A549 (cell line): ENCODE measurements at regions not wholly inside any gene's neighbourhood (a gene's known extent, or its start where the extent isn't known, plus 50 kb on each side); places are given as distances from the start of the nearest gene placed in this dataset.

ENCODE experiments used
- ATAC-seq, 2 experiments: fragments of 200-7000 bp in 1 of 2; fragments of >200 bp in 1 of 2; cut with Nextera tagmentation in 1 of 2; cut with Tn5 transposase in 1 of 2; 3 replicates each; pipeline versions ENCODE4 v1.8.0 to v1.9.1; 2018 to 2020; ENCODE audit warnings: mild to moderate bottlenecking in 1 of 2, moderate library complexity in 1 of 2
- CTCF ChIA-PET: fragments of 300-600 bp; sonication (Branson Sonifier 250); formaldehyde crosslinking; extraction: SDS; loops from one replicate; lab custom pipeline; 2021; ENCODE audit warnings: antibody characterized with exemption, inconsistent platforms; lab: Yijun Ruan, JAX
- POLR2A ChIA-PET: fragments of 350-600 bp; formaldehyde crosslinking; extraction: SDS; loops from one replicate; lab custom pipeline; 2021; ENCODE audit warnings: antibody characterized with exemption, inconsistent platforms; lab: Yijun Ruan, JAX
- DNase-seq, 2 experiments: peaks; one replicate each; pipeline versions ENCODE4 v3.0.0 to v3.0.0-alpha.2; 2011 to 2016; ENCODE audit warnings: low read depth in 1 of 2, low spot score in 1 of 2
- FAIRE-seq: peaks from 2 replicates; lab custom pipeline; 2011; peaks lifted over from hg19 to GRCh38; lab: Jason Lieb, UNC
- H3K27ac ChIP-seq, 2 experiments: fragments of >200 bp; sonication (Bioruptor Twin); formaldehyde crosslinking; 3 replicates each; pipeline ENCODE4 v1.5.1; 2016 to 2017
- H3K4me1 ChIP-seq: fragments of >200 bp; sonication (Bioruptor Twin); formaldehyde crosslinking; 3 replicates; pipeline ENCODE4 v1.6.1; 2016
- H3K4me2 ChIP-seq: fragments of >200 bp; sonication (Bioruptor Twin); formaldehyde crosslinking; 3 replicates; pipeline ENCODE4 v1.6.1; 2016
- H3K4me3 ChIP-seq: fragments of >200 bp; sonication (Bioruptor Twin); formaldehyde crosslinking; 3 replicates; pipeline ENCODE4 v1.5.1; 2016
- H3K9me3 ChIP-seq: fragments of >200 bp; sonication (Bioruptor Twin); formaldehyde crosslinking; 3 replicates; pipeline ENCODE4 v1.6.1; 2016
- BCL3 ChIP-seq: fragments of >200 bp; sonication (Bioruptor Twin); formaldehyde crosslinking; IDR thresholded peaks from 3 replicates; pipeline ENCODE4 v1.6.1; 2016
- FOSL2 ChIP-seq, 2 experiments: fragments of 450-650 bp in 1 of 2; fragments of >200 bp in 1 of 2; sonication (Bioruptor Twin) in 1 of 2; formaldehyde crosslinking; IDR thresholded peaks; 2 replicates each; pipeline versions ENCODE4 v1.5.0 to v1.6.1; 2016 to 2020; ENCODE audit warnings: mild to moderate bottlenecking in 1 of 2, moderate library complexity in 1 of 2
- GATA3 ChIP-seq: IDR thresholded peaks from 2 replicates; pipeline ENCODE4 v1.6.1; 2012; ENCODE audit warnings: borderline replicate concordance
- JUN ChIP-seq, 2 experiments: fragments of >200 bp; sonication (Bioruptor Twin); formaldehyde crosslinking; IDR thresholded peaks; 2 replicates in 1 of 2; 3 replicates in 1 of 2; pipeline ENCODE4 v1.6.1; 2016 to 2017
- JUNB ChIP-seq: fragments of >200 bp; sonication (Bioruptor Twin); formaldehyde crosslinking; IDR thresholded peaks from 2 replicates; pipeline ENCODE4 v1.6.1; 2016
- MAX ChIP-seq: IDR thresholded peaks from 2 replicates; pipeline ENCODE4 v1.6.1; 2012
- RAD21 ChIP-seq, 2 experiments: fragments of >200 bp in 1 of 2; sonication (Bioruptor Twin) in 1 of 2; formaldehyde crosslinking in 1 of 2; IDR thresholded peaks in 1 of 2; conservative IDR thresholded peaks in 1 of 2; 2 replicates in 1 of 2; 3 replicates in 1 of 2; pipeline ENCODE4 v1.6.1; 2012 to 2018; ENCODE audit warnings: inconsistent platforms in 1 of 2
- REST ChIP-seq: fragments of 200-600 bp; sonication (generic); IDR thresholded peaks from 2 replicates; pipeline ENCODE4 v1.6.1; 2016; ENCODE audit warnings: antibody characterized with exemption, mild to moderate bottlenecking, moderate library complexity
- WGBS: methylation state at CpG from one replicate; pipeline ENCODE4 v1.1.6; 2017; ENCODE audit errors: missing lambda C conversion rate; 5-methylcytosine and 5-hydroxymethylcytosine counted together

GRCh38 chr14:51441001-51441400, 201.0 kb downstream of the TMX1 start:
- DNase-seq, result peak in 1 of 2 experiments; percentile 16
- Histone ChIP-seq H3K4me1 (peaks cover 25% of the 10 kb centered on the region), H3K4me3 (no peak overlapping the region), H3K4me2 (no peak overlapping the region), H3K27ac (peak overlapping the region in 1 of 2 experiments; percentile 34; a peak in 1 of 6 replicates), H3K9me3 (no peaks in the 10 kb centered on the region)
- no peak for FAIRE-seq
- ChIA-PET POLR2A (no interaction called here), CTCF (interaction anchor here (1.1 to 1.2 kb wide), 2 partner anchors 11 to 340 kb away, joined by 3 read pairs; no protein-coding TSS in a partner anchor)
- WGBS, result 85% methylated on average over 2 of the region's 2 CpGs
- TF ChIP-seq REST (no peak), RAD21 (conservative IDR thresholded peaks at IDR 0.05 in 1 of 2, IDR thresholded peaks at IDR 0.05 in 1 of 2) (0 out of 5 replicates have a peak, but pooled peaks of 1 of the 2 experiments have one; percentile 9)
- ATAC-seq, result peak in 1 of 2 experiments; percentile 42; a peak in 1 of 6 replicates

- Histone ChIP-seq H3K4me1 (peaks cover 25% of the 10 kb centered on the region), H3K9me3 (no peaks in the 10 kb centered on the region), H3K4me2 (peak overlapping the region; percentile 61), H3K4me3 (no peak overlapping the region), H3K27ac (peak overlapping the region; percentile 43 to 62; a peak in 4 of 6 replicates)
- peak; percentile 25; the same call in 1 of the 2 replicates for TF ChIP-seq GATA3
- no peak for TF ChIP-seq REST
- 0 out of 5 replicates have a peak, but pooled peaks have one; percentile 0 to 19 for TF ChIP-seq RAD21 (conservative IDR thresholded peaks at IDR 0.05 in 1 of 2, IDR thresholded peaks at IDR 0.05 in 1 of 2)
- 0 out of 2 replicates have a peak, but pooled peaks have one; percentile 18 for TF ChIP-seq FOSL2 (IDR thresholded peaks at IDR 0.05)
- TF ChIP-seq FOSL2 (CRISPR knock-in tag; IDR thresholded peaks at IDR 0.05), result no peak; the same call in 1 of the 2 replicates
- peak; percentile 22; the same call in 1 of the 2 replicates for TF ChIP-seq MAX
- TF ChIP-seq BCL3, result no peak
- TF ChIP-seq JUNB, result peak; percentile 54
- 0 out of 5 replicates have a peak, but pooled peaks of 1 of the 2 experiments have one; percentile 19 for TF ChIP-seq JUN (IDR thresholded peaks at IDR 0.05)
- DNase-seq (peak; percentile 33 to 63), FAIRE-seq (no peak), ATAC-seq (peak; percentile 93 to 94)
- 18% methylated on average over 2 of the region's 2 CpGs for WGBS
- ChIA-PET POLR2A (interaction anchor here (0.5 kb wide), 1 partner anchor 45 kb away, joined by 3 read pairs; no protein-coding TSS in a partner anchor), CTCF (interaction anchor here (1.0 to 1.6 kb wide), 4 partner anchors 11 to 210 kb away, joined by 3 to 5 read pairs (median 4); partner anchors contain the start of gene FRMD6)
These were observed 202.6 kb downstream of the TMX1 start for GRCh38 chr14:51442513-51443175.
